ENCODE measurements at regions not wholly inside any gene's neighbourhood (a gene's known extent, or its start where the extent isn't known, plus 50 kb on each side); places are given as distances from the start of the nearest gene placed in this dataset.
"Not testable (repeated sequence)": the region's sequence is repeated elsewhere in the genome, so short reads cannot be mapped to it uniquely, and the experiment has no call there.

DNA sequence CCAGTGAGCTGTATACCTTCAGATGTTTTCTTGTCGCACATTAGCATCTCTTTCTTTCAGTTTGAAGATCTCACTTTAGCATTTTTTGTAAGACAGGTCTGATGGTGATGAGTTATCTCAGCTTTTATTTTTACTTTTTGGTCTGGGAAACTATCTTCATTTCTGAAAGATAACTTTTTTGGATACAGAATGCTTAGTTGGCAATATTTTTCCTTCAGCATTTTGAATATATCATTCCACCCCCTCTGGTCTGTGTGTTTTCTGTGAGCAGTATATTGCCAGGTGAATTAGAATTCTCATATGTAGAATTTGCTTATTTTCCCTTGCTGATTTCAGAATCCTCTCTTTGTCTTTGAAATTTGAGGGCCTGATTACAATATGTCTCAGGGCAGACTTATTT, 743.3 kb downstream of the PLOD2 start:
- no peak for DNase-seq (ENCODE audit: low spot score)

DNA sequence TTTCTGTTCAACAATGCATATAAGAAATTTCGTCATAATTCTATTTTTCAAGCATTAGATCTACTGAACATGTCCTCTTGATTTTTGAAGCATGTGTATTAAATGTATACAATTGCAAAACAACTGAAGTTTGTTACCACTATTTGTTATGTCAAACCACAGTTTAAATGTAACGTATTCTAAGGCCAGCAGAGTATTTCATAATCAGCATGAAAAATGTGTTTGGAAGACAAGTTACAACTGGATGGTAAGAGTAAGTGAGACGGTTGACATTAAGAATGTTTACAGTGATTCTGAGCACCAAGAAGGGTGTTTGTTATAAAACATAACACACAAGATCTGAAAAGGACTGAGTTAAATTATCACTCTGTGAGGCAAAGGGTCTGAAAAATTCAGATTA, 738.4 kb downstream of the PLOD2 start:
- DNase-seq (ENCODE audit: low spot score), result no peak

DNA sequence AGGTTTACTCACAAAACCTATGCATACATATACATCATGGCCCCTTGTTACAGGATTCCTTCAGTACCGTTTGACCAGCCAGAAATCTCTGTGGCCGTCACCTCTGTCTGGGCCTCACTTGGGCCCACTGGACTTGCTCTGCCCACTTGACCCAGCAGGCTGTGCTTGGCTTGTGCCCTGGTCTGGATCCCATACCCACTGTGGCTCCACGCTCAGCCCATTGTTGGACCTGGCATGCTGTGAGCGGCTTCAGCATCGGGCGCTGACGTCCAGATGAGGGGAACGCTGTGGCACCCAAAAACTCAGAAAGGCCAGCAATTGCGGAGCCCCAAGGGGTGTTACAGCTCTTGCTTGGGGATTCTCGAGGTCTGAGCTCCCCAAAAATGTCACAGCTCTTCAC, 733.6 kb downstream of the PLOD2 start:
- no peak for DNase-seq (ENCODE audit: low spot score)

DNA sequence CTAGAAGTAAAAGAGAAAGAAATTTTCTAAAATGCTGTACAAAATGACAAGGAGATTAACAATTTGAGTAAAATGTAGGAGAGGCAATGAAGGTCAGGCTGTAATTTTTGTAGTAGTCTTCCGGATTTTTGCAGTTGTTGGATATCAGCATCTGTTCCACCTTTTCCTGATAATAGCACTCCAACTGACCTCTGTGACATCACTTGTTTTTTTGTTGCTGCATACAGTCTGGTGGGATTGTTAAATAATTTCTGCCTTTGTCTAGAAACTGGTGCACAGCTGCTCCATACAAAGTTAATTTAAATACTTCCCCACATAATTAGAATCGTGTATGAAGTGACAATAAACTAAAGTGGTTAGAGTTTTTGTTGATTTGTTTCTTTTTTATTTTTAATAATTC, 731.4 kb downstream of the PLOD2 start:
- DNase-seq (ENCODE audit: low spot score), result no peak

DNA sequence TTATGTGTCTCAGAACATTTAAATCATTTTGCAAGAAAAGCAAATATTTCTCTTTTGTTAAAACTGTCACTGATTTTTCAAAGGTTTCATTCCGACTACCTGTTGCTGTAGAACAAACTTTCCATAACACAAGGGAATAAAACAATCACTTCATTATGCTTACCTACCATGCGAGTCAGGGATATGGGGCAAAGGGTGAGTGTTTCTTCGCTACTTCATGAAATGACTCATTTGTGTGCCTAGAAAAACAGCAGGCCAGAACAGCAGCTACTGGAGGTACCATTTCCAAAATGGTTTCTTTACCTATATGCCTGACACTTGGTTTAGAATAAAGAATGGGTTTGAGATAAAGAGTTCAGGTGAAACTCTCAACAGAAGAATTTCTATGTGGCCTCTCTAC, 712.5 kb downstream of the PLOD2 start:
- DNase-seq (ENCODE audit: low spot score), result no peak

DNA sequence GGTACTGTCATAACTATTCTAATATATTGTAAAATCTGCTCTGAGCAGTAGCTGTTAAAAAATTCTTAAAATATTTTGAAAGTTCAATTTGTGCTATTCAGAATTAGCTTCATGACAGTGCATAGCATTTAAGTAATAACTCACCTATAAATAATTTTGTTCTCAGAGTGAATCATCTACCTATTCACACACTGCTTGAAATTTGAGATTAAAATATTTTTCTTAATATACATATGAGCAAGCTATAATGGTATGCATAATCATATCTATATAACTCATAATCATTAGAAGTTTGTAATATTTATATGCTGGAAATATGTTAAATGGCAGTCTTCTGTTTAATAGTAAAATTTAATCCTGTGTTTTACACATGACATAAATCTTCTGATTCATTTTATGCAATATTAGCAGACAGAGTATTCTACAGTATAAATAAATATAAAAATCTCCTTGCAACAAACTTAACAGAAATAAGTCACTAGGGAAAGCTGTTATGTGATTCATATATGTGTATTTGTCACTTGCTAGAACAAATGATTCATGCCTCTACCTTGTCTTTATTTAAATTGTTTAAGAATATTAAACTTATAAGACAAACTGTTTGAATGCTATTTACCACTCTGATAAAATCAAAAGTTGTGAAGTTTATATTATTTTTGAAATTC, 710.8 kb downstream of the PLOD2 start:
- DNase-seq (ENCODE audit: low spot score), result no peak

DNA sequence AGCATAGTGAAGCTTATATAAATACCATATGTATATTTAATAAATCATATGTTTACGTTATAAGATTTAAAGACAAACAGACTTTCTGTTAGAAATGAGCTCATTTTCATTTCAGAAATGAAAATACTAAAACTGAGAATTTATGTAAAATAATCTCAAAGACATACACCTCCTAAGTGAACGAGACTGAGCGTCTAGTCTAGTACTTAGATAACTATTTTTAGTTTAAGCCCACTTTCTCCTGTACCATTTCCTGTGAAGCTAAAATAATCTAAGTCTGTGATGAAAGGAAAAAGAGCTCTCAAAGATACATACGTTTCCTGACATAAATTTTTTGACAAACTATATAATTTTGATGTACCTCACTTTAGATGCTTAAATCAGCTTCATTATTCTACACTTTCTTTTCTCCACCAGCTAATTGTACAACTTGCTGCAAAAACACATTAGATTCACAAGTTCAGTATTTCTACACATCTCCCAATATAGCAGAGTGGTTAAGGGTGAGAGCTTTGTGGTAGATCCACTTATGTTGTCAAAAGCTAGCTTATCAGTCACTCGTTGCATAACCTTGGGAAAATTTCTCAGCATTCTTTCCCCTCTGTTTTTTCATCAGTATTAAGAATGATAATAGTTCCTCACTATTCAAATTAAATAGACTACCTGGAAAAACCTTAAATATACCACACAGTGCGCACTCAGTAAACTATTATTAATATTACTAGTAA, 703.0 kb downstream of the PLOD2 start:
- DNase-seq (ENCODE audit: low spot score), result no peak

DNA sequence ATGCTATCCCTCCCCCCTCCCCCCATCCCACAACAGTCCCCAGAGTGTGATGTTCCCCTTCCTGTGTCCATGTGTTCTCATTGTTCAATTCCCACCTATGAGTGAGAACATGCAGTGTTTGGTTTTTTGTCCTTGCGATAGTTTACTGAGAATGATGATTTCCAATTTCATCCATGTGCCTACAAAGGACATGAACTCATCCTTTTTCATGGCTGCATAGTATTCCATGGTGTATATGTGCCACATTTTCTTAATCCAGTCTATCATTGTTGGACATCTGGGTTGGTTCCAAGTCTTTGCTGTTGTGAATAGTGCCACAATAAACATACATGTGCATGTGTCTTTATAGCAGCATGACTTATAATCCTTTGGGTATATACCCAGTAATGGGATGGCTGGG, 701.3 kb downstream of the PLOD2 start:
- DNase-seq (ENCODE audit: low spot score), result not testable (repeated sequence)

DNA sequence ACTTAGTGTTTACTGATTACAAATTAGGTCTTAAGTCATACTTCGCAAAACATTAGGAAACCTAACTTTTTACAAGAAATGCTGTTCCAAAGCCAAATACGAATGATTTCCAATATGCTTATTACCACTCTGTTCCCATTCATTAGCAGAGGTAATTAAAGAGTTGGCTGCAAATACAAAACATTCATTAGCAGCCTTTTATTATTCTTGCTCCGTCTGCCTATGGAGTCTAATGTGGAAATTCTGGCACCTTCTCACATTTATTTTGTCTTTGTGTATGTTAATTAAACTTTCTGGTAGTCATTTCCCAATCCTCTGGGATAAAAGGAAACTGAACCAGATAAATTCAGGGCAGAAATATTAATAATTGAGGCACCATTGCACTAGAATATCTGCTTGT, 689.0 kb downstream of the PLOD2 start:
- no peak for DNase-seq (ENCODE audit: low spot score)

DNA sequence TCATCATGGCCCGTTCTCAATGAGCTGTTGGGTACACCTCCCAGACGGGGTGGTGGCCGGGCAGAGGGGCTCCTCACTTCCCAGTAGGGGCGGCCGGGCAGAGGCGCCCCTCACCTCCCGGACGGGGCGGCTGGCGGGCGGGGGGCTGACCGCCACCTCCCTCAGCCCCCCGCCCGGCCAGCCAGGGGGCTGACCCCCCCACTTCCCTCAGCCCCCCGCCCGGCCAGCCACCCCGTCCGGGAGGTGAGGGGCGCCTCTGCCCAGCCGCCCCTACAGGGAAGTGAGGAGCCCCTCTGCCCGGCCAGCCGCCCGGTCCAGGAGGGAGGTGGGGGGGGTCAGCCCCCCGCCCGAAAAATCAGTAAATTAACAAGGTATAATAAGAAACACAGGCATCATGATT, 678.2 kb downstream of the PLOD2 start:
- DNase-seq (ENCODE audit: low spot score), result not testable (repeated sequence)

DNA sequence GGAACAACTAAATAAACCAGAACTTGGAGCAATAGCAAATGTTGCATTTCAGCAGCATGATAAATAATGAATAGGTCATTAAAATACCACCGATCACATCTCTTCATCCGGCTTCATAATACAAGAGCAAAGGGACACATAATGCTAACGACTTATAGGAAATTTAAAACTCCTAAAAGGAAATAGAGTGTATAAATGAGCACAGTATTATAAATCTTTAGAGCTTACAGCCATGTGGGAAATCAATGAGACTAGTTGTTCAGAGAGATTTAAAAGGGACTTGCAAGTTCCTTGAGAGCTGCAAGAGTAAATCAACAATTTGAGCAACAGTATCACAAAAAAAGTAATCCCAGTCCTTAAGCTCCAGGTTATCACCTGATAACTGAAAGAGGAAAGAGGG, 677.0 kb downstream of the PLOD2 start:
- DNase-seq (ENCODE audit: low spot score), result no peak

DNA sequence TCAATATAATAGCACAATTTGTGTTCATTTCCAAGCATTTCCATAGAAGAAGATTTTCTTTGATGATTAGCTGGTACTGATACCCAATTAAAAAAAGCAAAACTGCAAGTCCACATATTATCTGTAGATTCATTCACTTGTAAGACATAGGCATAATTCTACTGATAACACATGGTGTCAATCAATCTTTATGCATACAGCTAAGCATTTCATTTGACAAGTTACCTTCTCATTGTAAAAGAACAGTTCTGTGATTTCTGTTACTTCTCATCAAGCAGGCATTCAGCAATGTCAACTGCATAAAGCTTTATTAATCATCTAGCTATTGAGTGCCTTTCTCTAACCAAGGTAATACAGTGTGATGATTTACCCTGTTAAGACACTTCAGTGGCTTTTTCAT, 672.0 kb downstream of the PLOD2 start:
- DNase-seq (ENCODE audit: low spot score), result no peak

DNA sequence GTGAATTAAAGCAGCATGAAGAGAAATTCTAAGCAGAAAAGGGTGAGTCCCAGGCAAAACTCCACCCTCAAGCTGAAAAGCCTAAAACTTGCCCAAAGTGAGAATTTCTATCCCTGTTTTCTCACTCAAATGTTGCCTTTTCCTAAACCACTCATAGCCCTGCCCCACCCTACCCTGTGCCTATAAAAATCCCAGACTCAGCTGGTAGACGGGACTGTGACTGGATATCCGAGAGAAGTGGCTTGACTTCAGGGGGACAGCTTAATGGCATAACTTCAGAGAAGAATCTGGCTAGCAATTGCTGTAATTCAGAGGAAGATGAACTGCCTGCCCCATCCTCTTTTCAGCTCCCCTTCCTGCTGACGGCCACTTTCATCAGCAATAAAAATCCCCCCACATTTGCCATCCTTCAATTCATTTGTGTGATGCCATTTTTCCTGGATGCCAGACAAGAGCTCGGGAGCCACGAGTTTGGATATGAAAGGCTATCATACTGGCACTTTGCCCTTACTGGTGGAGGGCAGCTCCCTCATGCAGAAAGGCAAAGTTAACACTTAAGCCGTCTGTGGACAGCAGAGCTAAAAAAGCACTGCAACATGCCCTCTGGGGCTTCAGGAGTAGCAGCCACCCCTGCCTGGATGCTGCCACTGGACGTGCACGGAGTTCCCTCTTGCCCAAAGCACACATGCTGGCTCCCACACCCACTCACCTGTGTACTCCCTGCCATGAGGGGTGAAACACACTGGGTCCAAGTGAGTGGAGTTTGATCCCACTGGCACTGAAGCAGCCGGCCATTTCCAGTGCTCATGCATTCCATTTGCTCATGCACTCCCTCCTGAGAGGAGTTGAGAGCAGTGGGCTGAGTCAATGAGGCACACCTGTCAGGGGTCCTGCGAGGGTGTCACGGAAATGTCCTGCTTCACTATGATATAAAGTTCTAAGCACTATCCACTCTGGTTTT, 670.6 kb downstream of the PLOD2 start:
- DNase-seq (ENCODE audit: low spot score), result no peak

DNA sequence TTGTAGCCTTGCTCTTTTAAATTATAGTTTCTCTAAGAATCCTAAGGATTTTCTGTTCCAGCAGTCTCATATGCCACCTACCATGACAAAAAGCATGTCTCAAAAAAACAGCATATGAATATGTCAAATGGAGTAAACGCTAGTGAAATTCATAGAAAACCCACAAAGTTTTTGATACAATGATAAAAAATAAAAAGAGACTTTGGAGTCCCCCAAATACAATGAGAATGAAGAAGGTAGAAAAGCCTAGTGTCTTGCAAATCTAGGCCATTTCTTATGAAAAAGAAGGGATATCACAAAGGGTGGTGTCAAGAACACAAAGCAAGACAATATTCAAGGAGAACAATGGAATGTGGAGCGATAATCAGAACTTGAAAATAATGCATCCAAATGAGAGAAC, 668.5 kb downstream of the PLOD2 start:
- DNase-seq (ENCODE audit: low spot score), result no peak

DNA sequence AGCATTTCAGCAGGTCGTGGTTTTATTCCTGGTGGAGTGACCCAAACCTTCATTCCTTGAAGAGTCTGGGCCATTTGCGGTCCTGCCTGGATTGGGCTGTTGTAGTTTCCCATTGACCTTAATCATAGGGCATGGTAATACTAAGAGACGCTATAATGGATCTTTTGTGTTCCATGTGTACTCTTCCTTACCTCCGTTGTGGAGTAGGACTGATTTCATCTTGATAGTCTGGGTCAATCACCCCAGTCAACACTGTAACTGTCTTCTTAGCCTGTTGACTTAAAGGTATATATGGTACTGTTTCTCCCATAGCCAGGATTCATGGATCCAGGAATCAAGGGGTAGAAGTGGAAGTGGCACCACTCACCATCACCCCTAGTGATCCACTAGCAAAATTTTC, 643.6 kb downstream of the PLOD2 start:
- not testable (repeated sequence) for DNase-seq (ENCODE audit: low spot score)

DNA sequence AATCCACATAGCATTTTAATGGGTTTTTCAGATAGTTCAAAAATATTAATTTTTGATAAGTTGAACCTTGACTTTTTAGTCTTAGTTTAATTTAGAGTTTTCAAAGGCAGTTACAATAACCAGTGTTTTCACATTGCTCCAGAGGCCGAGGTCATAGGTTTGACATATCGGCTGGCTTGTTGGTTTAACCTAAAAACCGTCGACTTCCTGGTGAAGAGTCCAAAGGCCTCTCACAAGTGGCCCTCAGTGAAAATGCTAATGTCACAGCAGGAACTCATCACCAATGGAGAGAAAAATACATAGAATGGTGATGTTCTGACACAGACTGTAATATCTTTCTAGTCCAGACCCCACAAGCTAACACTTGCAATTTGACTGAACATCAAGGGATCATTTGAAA, 642.3 kb downstream of the PLOD2 start:
- DNase-seq (ENCODE audit: low spot score), result no peak

DNA sequence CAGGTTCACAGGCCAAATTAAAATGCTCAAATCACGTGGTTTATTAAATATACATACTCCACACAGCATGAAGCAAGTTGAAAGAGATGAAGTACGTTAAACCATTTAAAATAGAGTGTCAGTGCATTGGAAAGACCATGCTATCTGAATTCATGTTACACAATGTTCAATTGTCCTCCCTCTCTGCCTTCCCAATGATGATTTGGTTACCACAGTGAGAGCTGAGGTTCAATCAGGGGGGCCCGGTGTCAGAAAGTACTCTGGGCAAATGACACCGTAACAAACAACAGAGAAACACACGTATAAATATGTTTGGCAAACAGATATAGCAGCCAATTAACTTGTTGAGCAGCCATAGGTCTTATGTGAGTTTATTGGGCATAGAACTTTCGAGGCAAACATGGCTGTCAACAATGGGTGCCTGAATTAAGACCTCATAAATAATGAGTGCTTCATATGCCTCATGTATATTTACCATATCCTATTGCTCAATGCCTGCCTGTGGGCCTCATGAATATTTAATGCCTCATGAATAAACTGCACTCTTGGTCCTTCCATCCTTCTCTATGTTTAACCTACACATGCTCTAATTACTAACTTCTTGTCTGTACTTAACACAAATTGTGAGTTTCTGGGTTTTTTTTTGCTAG, 641.5 kb downstream of the PLOD2 start:
- no peak for DNase-seq (ENCODE audit: low spot score)

DNA sequence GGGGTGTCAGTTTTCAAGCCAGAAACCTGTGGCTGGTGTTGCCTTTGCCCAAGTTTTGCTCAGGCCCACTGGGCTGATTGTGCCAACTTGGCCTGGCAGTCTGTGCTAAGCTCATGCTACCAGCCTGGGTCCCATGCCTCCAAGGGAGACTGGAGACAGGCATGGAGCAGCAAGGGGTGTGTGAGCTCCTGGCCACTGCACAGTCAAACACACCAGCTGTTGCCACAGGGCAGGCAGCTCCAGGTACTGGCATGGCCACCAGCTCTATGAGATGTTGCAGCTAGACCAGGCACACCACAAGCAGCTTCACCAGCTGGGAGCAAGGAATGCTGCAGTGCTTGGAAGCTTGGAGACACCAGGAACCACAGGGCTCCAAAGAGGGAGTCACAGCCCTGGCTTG, 638.8 kb downstream of the PLOD2 start:
- no peak for DNase-seq (ENCODE audit: low spot score)

DNA sequence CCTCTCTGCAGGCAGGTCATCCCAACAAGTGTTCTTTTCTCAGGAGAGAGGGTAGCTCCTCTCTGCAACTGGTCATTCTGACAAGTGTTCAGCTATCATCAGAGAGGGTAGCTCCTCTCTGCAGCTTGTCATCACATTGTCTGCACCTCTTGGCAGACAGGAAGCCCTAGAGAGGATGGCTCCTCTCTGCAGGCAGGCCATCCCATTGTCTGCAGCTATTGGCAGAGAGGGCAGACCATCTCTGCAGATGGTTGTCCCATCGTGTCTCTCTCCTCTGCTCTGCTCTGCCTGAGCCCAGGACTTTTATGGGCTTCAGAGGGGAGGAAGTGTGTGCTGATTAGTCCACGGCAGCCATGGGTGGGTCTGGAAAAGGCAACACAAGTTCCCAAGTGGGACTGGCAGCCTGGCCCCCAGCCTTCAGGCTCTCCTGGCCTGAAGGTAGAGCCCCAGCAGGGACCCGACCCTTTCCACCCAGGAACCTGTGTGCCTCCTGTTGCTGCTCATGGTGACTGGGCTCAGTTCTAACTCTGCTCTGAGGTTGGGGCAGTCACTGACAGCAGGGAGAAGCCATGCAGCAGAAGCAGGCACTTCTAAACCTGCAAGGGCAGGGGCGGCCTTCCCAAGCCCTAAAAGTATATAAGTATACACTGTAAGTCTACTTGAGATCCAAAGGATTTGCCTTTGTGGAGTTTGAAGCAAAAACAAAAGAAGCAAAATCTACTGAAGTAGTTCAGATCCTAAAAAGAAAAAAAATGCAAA, 637.9 kb downstream of the PLOD2 start:
- no peak for DNase-seq (ENCODE audit: low spot score)

DNA sequence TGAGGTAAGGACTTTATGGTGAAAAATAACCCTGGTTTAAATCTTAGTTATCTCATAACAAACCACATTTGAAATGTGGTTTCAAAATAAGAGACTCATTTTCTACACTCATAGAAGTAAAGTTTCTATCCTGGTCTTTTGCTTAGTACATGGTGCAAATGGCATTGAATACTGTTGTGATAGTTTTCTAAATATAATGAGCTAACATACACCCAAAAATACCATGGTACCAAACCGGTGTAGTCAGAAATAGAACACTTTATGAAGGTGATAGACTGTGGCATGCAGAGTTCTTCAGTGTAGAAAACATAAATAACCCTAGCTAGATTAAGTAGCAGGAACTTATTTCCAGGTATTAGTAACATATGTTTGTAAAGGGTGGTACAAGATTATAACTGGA, 629.4 kb downstream of the PLOD2 start:
- DNase-seq (ENCODE audit: low spot score), result no peak

DNA sequence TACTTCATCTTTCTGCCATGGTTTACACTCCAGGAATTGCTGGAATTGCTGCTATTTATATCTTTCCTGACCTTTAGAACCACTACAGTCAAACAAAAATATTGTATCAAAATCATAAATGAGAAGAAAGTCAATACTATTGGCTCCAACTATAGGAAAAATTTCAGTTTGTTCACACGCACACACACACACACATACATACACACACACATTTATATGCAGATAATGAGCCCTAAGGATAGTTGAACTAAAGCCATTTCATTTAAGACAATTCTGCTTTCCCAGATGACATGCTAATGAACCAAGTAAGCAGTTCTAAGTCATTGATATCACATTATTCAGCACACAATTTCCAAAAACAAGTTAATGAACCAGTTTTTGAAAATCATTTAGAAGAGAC, 627.3 kb downstream of the PLOD2 start:
- no peak for DNase-seq (ENCODE audit: low spot score)

DNA sequence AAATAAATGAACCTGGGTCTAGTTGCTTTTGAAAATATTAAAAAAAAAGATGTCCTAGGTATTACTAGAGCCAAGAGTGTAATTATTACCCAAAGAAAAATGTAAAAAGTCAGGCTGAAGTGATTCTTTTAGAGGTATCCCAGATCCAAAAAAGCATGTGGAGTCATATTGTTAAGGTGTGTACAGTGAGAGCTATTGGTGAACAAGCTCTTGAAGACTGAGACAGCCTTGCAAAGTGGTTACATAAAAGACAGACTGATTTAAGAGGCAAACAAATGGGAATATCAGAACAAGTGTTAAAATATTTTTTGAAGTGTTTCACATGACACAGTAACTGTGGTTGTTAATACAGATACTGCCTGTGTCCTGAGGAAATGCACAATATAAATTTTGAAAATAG, 624.5 kb downstream of the PLOD2 start:
- DNase-seq (ENCODE audit: low spot score), result no peak
